GM12864 (cell line): ENCODE measurements at regions not wholly inside any gene's neighbourhood (a gene's known extent, or its start where the extent isn't known, plus 50 kb on each side); places are given as distances from the start of the nearest gene placed in this dataset.

Experiments used
- DNase-seq: peaks from one replicate; pipeline ENCODE4 v3.0.0-alpha.2; 2011; ENCODE audit warnings: low read depth
- H3K4me3 ChIP-seq: 2 replicates; pipeline ENCODE4 v1.5.1; 2011; ENCODE audit warnings: mild to moderate bottlenecking, low read depth, low read length, control low read depth
- TF ChIP-seq, protein P1 (sequence below): IDR thresholded peaks from 2 replicates; pipeline ENCODE4 v1.5.1; 2011; ENCODE audit warnings: low read depth, mild to moderate bottlenecking, moderate library complexity, low read length, control low read depth, inconsistent platforms; ENCODE audit errors: missing control alignments

DNA sequence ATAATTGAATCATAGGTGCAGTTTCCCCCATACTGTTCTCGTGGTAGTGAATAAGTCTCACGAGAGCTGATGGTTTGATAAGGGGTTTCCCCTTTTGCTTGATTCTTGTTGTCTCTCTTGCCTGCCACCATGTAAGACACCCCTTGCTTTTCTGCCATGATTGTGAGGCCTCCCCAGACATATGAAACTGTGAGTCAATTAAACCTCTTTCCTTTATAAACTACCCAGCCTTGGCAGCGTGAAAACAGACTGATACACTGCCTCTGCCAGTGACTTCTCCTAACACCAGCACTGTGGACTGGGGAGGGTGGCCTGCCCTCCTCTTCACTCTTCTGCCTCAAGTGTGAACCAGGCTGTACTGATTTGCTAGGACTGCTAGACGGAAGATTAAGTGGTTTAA is 108.6 kb downstream of the RAB11FIP2 start:
- no peak overlapping the region for H3K4me3 ChIP-seq
- no peak for DNase-seq
- TF ChIP-seq, protein P1, sequence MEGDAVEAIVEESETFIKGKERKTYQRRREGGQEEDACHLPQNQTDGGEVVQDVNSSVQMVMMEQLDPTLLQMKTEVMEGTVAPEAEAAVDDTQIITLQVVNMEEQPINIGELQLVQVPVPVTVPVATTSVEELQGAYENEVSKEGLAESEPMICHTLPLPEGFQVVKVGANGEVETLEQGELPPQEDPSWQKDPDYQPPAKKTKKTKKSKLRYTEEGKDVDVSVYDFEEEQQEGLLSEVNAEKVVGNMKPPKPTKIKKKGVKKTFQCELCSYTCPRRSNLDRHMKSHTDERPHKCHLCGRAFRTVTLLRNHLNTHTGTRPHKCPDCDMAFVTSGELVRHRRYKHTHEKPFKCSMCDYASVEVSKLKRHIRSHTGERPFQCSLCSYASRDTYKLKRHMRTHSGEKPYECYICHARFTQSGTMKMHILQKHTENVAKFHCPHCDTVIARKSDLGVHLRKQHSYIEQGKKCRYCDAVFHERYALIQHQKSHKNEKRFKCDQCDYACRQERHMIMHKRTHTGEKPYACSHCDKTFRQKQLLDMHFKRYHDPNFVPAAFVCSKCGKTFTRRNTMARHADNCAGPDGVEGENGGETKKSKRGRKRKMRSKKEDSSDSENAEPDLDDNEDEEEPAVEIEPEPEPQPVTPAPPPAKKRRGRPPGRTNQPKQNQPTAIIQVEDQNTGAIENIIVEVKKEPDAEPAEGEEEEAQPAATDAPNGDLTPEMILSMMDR: no peak

DNA sequence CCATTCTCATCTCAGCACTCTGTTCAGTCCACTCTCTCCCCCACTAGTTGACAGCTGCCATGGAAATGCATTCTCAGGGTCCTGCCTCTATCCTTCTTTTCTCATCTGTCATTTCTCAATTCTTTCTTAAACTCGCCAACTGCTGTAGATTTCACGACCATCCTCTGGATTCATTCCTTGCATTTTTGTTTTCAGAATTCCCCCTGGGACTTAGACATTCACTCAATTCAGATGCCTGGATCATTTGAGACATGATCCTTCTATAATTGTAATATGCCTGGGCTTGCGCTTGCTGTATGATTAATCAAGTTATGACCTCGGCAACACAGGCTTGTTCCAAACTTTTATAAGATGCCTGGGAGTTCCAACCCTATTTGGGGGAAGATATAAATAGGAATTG is 104.5 kb downstream of the RAB11FIP2 start:
- TF ChIP-seq, protein P1: no peak
- H3K4me3 ChIP-seq: no peak overlapping the region
- DNase-seq: no peak

DNA sequence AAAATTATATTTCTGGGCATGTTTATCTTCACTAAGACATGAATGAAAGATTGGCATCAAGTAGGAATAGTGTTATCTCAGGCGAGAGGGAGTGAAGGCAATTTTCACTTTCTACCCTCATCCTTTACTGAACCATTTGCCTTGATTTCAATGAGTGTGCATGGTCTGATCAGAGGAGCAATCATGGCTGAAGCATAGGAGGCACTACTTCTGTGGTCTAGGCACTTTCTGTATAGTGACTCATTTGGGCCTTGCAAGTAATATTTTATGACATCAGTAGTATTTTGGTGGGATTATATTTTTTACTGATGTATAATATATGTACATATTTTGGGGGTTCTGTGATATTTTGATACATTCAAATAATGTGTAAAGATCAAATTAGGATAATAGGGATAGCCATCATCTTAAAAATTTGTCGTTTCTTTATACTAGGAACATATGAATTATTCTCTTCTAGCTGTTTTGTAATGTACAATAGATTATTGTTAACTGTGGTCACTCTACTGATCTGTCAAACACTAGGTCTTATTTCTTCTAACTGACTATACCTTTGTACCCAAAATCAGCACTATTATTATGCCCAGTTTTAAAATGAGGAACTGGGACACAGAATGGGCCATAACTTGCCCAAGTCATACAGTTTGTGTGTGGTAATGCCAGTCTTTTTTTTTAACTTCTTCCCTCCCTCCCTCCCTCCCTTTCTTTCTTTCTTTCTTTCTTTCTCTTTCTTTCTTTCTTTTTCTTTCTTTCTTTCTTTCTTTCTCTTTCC is 101.9 kb downstream of the RAB11FIP2 start:
- TF ChIP-seq, protein P1: no peak
- no peak for DNase-seq
- no peak overlapping the region for H3K4me3 ChIP-seq

DNA sequence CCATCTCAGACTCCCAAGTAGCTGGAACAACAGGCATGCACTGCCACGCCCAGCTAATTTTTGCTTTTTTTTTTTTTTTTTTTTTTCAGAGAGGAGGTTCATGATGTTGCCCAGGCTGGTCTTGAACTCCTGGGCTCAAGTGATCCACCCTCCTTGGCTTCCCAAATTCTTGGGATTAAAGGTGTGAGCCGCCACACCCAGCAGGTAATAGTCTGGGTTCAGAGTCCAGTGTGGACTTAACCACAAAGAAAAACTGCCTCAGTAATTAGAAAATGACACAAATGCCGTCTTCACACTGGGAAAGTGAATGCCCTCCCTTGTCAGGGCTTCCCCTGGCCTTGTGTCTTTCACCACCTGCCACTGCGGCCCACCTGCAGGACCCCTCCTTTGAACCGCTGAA is 101.1 kb downstream of the RAB11FIP2 start:
- TF ChIP-seq, protein P1: no peak
- no peak overlapping the region for H3K4me3 ChIP-seq

DNA sequence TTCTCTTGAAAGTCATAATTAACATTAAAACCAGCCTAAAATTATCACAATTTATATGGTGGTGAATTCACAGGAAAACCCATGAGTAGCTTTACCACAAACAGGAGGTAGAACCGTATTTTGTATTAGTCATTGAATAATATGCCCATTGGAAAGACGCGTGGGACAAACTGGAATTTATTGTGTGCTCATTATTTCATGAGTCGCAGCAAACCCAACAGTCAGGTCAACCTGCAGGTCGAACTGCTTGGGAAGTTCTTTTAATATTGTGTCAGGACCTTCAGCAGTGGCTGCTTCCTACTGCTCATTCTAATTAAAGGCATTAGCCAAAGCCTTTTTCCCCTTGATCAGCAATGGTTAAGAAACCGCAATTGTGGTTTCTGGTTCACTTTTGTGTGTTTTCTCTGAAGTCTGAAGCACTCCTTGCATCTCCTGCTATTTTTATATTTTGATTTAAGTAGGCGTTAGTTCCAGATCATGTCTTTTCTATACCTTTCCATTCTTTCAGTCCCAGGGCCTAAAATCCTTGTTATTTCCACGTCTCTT is 100.1 kb downstream of the RAB11FIP2 start:
- H3K4me3 ChIP-seq: no peak overlapping the region
- DNase-seq: no peak
- TF ChIP-seq, protein P1: no peak

More for the DNA sequence above, 101.1 kb downstream of the RAB11FIP2 start:
- no peak for DNase-seq

DNA sequence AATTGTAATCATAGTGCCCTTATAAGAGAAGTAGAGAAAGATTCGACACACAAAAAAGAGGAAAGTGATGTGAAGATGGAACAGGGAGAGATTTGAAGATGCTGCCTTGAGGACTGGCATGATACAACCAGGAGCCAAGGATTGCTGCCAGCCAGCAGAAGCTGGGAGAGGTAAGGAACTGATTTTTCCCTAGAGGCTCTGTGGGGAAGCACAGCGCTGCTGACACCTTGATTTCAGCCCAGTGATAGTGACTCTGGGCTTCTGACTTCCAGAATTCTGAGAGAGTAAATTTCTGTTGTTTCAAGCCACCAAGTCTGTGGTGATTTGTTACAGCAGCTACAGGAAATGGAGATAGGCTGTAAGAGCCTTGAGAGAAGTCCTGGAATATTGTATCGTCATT is 98.2 kb downstream of the RAB11FIP2 start:
- TF ChIP-seq, protein P1: peak; percentile 14
- no peak overlapping the region for H3K4me3 ChIP-seq
- no peak for DNase-seq

DNA sequence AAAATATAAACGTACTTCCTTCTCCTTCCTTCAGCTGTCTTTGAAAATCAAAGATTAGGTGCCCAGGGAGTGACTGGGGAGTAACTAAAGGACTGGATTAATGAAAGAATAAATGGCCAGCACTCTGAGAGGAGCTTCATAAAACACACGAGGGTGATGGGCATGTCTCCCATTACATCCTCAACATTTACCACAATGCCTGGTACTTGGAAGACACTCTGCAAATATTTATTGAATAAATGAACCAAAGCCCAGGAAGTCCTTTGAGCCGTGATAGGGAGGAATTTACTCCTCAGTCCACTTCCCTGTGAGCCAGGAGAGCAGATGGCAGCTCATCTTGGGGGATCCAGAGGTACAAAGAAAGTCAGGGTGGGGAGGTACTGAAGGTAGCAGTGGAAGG is 96.3 kb downstream of the RAB11FIP2 start:
- TF ChIP-seq, protein P1: no peak
- H3K4me3 ChIP-seq: no peak overlapping the region

More for the DNA sequence above, 96.3 kb downstream of the RAB11FIP2 start:
- no peak for DNase-seq
